GM19463 (cell line): ENCODE measurements at regions not wholly inside any gene's neighbourhood (a gene's known extent, or its start where the extent isn't known, plus 50 kb on each side); places are given as distances from the start of the nearest gene placed in this dataset.
"Not testable (repeated sequence)": the region's sequence is repeated elsewhere in the genome, so short reads cannot be mapped to it uniquely, and the experiment has no call there.

Experiments
- ATAC-seq: cut with Tn5 transposase; IDR thresholded peaks from one replicate; pipeline ENCODE4 v1.9.1; 2021; ENCODE audit warnings: mild to moderate bottlenecking, moderate library complexity; ENCODE audit not compliant: unreplicated experiment

- ATAC-seq: peak; percentile 64
Measured at GRCh38 chr6:27132532-27133280, 114.8 kb upstream of the PRSS16 start.

GRCh38 chr6:27133281-27134227 is 113.9 kb upstream of the PRSS16 start:
- peak; percentile 1 for ATAC-seq

- ATAC-seq: no peak
Measured at GRCh38 chr6:27135087-27135657, 112.3 kb upstream of the PRSS16 start.

GRCh38 chr6:27136077-27136644 is 111.3 kb upstream of the PRSS16 start:
- ATAC-seq: no peak

- no peak for ATAC-seq
Measured at GRCh38 chr6:27136978-27137814, 110.3 kb upstream of the PRSS16 start.

GRCh38 chr6:27138406-27138805 is 109.1 kb upstream of the PRSS16 start:
- ATAC-seq: no peak

- peak; percentile 63 for ATAC-seq
Measured at GRCh38 chr6:27138837-27139755, 108.4 kb upstream of the PRSS16 start.

- peak; percentile 7 for ATAC-seq
Measured at GRCh38 chr6:27139756-27140579, 107.5 kb upstream of the PRSS16 start.

GRCh38 chr6:27140999-27141528 is 106.4 kb upstream of the PRSS16 start:
- ATAC-seq: no peak

- ATAC-seq: no peak
Measured at GRCh38 chr6:27141529-27142015, 105.9 kb upstream of the PRSS16 start.

- not testable (repeated sequence) for ATAC-seq
Measured at GRCh38 chr6:27143020-27143388, 104.5 kb upstream of the PRSS16 start.

GRCh38 chr6:27143474-27144026 is 104.0 kb upstream of the PRSS16 start:
- no peak for ATAC-seq

- ATAC-seq: no peak
Measured at GRCh38 chr6:27144740-27145079, 102.8 kb upstream of the PRSS16 start.

- ATAC-seq: peak; percentile 21
Measured at GRCh38 chr6:27145731-27146455, 101.6 kb upstream of the PRSS16 start.

GRCh38 chr6:27146456-27146705 is 101.1 kb upstream of the PRSS16 start:
- ATAC-seq: not testable (repeated sequence)

- peak; percentile 66 for ATAC-seq
Measured at GRCh38 chr6:27146706-27147505, 100.6 kb upstream of the PRSS16 start.

- ATAC-seq: no peak
Measured at GRCh38 chr6:27148404-27148795, 99.1 kb upstream of the PRSS16 start.
